ENCODE measurements at regions not wholly inside any gene's neighbourhood (a gene's known extent, or its start where the extent isn't known, plus 50 kb on each side); places are given as distances from the start of the nearest gene placed in this dataset.

- Histone ChIP-seq H4K5ac (ENCODE audit: insufficient read length, low read depth, low read length) (no peak overlapping the region), H3K9ac (ENCODE audit: extremely low read depth, insufficient read length, low read length) (no peak overlapping the region), H3K23ac (ENCODE audit: insufficient read length, low read depth, low read length) (no peak overlapping the region), H3T11ph (ENCODE audit: low read length) (no peak overlapping the region), H2BK5ac (ENCODE audit: insufficient read length, low read length) (no peak overlapping the region), H3K23me2 (ENCODE audit: insufficient read length, low read depth, low read length, poor library complexity, severe bottlenecking) (no peaks in the 10 kb centered on the region), H4K8ac (replicated peaks; ENCODE audit: insufficient read length, low read depth, low read length) (no peak overlapping the region), H2BK120ac (ENCODE audit: low read depth, low read length, poor library complexity, severe bottlenecking) (no peak overlapping the region), H2AK5ac (ENCODE audit: insufficient read length, low read length) (no peak overlapping the region), H2BK20ac (ENCODE audit: low read depth, low read length, poor library complexity, severe bottlenecking) (no peak overlapping the region), H3K56ac (ENCODE audit: insufficient read length, low read depth, low read length) (no peak overlapping the region), H2BK12ac (ENCODE audit: insufficient read length, low read depth, low read length) (no peak overlapping the region), H3K27ac (ENCODE audit: insufficient read length, low read depth, low read length) (no peak overlapping the region), H3K4me2 (ENCODE audit: insufficient read depth, insufficient read length, low read length) (no peak overlapping the region), H4K91ac (ENCODE audit: insufficient read length, low read depth, low read length) (no peak overlapping the region), H3K18ac (ENCODE audit: insufficient read length, low read depth, low read length) (no peak overlapping the region), H3K4me1 (ENCODE audit: insufficient read depth, low read length) (no peaks in the 10 kb centered on the region), H2BK15ac (ENCODE audit: low read depth, low read length) (no peak overlapping the region), H3K14ac (ENCODE audit: insufficient read depth, low read length) (no peak overlapping the region), H2AFZ (ENCODE audit: low read length) (no peak overlapping the region), H3K9me3 (ENCODE audit: control insufficient read depth, low read depth, low read length) (no peaks in the 10 kb centered on the region), H3K27me3 (ENCODE audit: insufficient read depth, low read length) (no peaks in the 10 kb centered on the region), H3K4ac (ENCODE audit: low read depth, low read length) (no peak overlapping the region), H4K20me1 (ENCODE audit: control insufficient read depth, insufficient read depth, insufficient read length) (no peaks in the 10 kb centered on the region), H3K79me1 (ENCODE audit: insufficient read depth, low read depth, low read length, poor library complexity, severe bottlenecking) (no peaks in the 10 kb centered on the region), H3K79me2 (ENCODE audit: insufficient read depth, low read length) (no peaks in the 10 kb centered on the region)
- Mint-ChIP-seq H3K4me1 (peaks cover 5 to 7% of the 10 kb centered on the region in 2 experiments; a peak in 3 of 4 replicates), H3K27me3 (ENCODE audit: low read depth) (no peaks in the 10 kb centered on the region), H3K4me3 (no peak overlapping the region), H3K9me3 (no peaks in the 10 kb centered on the region; a peak in 1 of 5 replicates), H3K27ac (no peak overlapping the region), H3K36me3 (ENCODE audit: insufficient read depth in 1 of 3, low read depth in 3 of 3) (no peaks in the 10 kb centered on the region)
- DNase-seq, result no peak
- no CpG with 5 or more reads among the region's 4 CpGs for WGBS (ENCODE audit: extremely low coverage, insufficient read length, low lambda C conversion rate)
- TF ChIP-seq, protein P1, sequence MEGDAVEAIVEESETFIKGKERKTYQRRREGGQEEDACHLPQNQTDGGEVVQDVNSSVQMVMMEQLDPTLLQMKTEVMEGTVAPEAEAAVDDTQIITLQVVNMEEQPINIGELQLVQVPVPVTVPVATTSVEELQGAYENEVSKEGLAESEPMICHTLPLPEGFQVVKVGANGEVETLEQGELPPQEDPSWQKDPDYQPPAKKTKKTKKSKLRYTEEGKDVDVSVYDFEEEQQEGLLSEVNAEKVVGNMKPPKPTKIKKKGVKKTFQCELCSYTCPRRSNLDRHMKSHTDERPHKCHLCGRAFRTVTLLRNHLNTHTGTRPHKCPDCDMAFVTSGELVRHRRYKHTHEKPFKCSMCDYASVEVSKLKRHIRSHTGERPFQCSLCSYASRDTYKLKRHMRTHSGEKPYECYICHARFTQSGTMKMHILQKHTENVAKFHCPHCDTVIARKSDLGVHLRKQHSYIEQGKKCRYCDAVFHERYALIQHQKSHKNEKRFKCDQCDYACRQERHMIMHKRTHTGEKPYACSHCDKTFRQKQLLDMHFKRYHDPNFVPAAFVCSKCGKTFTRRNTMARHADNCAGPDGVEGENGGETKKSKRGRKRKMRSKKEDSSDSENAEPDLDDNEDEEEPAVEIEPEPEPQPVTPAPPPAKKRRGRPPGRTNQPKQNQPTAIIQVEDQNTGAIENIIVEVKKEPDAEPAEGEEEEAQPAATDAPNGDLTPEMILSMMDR (conservative IDR thresholded peaks at IDR 0.05), result no peak
Measured at GRCh38 chr18:56517196-56517595, 121.2 kb downstream of the TXNL1 start.
